GM18951 (cell line): ENCODE measurements at regions not wholly inside any gene's neighbourhood (a gene's known extent, or its start where the extent isn't known, plus 50 kb on each side); places are given as distances from the start of the nearest gene placed in this dataset.

Source experiments
- POLR2A ChIP-seq: IDR thresholded peaks from 4 replicates; pipeline ENCODE4 v1.6.1; 2011; ENCODE audit warnings: mild to moderate bottlenecking; ENCODE audit not compliant: insufficient read length, insufficient read depth; ENCODE audit errors: extremely low read depth
- in situ Hi-C: fragments of 300-500 bp; cut with MboI; formaldehyde crosslinking; loops from one replicate; pipeline ENCODE4 v1.12.0; 2022; ENCODE audit warnings: low sequenced_read_pairs, mixed read lengths, inconsistent platforms; ENCODE audit not compliant: unreplicated experiment

- no peak for TF ChIP-seq POLR2A
- in situ Hi-C loops, result no loop called here
Observed at GRCh38 chr3:151935446-151935845, 62.0 kb downstream of the SUCNR1 start.

GRCh38 chr3:151940481-151940880 is 67.0 kb downstream of the SUCNR1 start:
- TF ChIP-seq POLR2A, result no peak

GRCh38 chr3:151943539-151943938 is 70.1 kb downstream of the SUCNR1 start:
- in situ Hi-C loops, result no loop called here

More at GRCh38 chr3:151940481-151940880, 67.0 kb downstream of the SUCNR1 start:
- in situ Hi-C loops, result no loop called here

GRCh38 chr3:151944356-151944755 is 70.9 kb downstream of the SUCNR1 start:
- in situ Hi-C loops, result no loop called here
- no peak for TF ChIP-seq POLR2A

More at GRCh38 chr3:151943539-151943938, 70.1 kb downstream of the SUCNR1 start:
- TF ChIP-seq POLR2A, result no peak

- no peak for TF ChIP-seq POLR2A
- in situ Hi-C loops, result no loop called here
Observed at GRCh38 chr3:151946606-151947005, 73.2 kb downstream of the SUCNR1 start.

- in situ Hi-C loops, result no loop called here
Observed at GRCh38 chr3:151949706-151950105, 76.3 kb downstream of the SUCNR1 start.

GRCh38 chr3:151955356-151955755 is 81.9 kb downstream of the SUCNR1 start:
- TF ChIP-seq POLR2A, result no peak
- in situ Hi-C loops, result no loop called here

More at GRCh38 chr3:151949706-151950105, 76.3 kb downstream of the SUCNR1 start:
- no peak for TF ChIP-seq POLR2A

- no peak for TF ChIP-seq POLR2A
- in situ Hi-C loops, result no loop called here
Observed at GRCh38 chr3:151960961-151961580, 87.6 kb downstream of the SUCNR1 start.

- in situ Hi-C loops, result no loop called here
- no peak for TF ChIP-seq POLR2A
Observed at GRCh38 chr3:151962352-151962751, 88.9 kb downstream of the SUCNR1 start.

GRCh38 chr3:151962912-151963311 is 89.5 kb downstream of the SUCNR1 start:
- in situ Hi-C loops, result no loop called here
- no peak for TF ChIP-seq POLR2A

- in situ Hi-C loops, result no loop called here
- TF ChIP-seq POLR2A, result no peak
Observed at GRCh38 chr3:151964743-151965142, 91.3 kb downstream of the SUCNR1 start.

GRCh38 chr3:151969026-151969642 is 95.7 kb downstream of the SUCNR1 start:
- in situ Hi-C loops, result no loop called here
- no peak for TF ChIP-seq POLR2A

- in situ Hi-C loops, result no loop called here
- no peak for TF ChIP-seq POLR2A
Observed at GRCh38 chr3:151971814-151972579, 98.6 kb downstream of the SUCNR1 start.
